Hematopoietic multipotent progenitor cell (in vitro differentiated cells): ENCODE measurements at regions not wholly inside any gene's neighbourhood (a gene's known extent, or its start where the extent isn't known, plus 50 kb on each side); places are given as distances from the start of the nearest gene placed in this dataset.
A peak's percentile ranks its signal among the peaks of the same experiment; 100 is the strongest.
"Not testable (repeated sequence)": the region's sequence is repeated elsewhere in the genome, so short reads cannot be mapped to it uniquely, and the experiment has no call there.

Experiments used
- DNase-seq, 3 donors: peaks; one replicate each; pipeline ENCODE4 v3.0.0-alpha.2; 2011 to 2015; ENCODE audit warnings: low read depth in 2 of 3, low spot score in 2 of 3

GRCh38 chr5:35561396-35561795, 56.3 kb upstream of the SPEF2 start:
- no peak for DNase-seq

GRCh38 chr5:35557748-35558147, 59.9 kb upstream of the SPEF2 start:
- no peak for DNase-seq

GRCh38 chr5:35557199-35557598, 60.5 kb upstream of the SPEF2 start:
- no peak for DNase-seq

GRCh38 chr5:35554016-35554415, 63.6 kb upstream of the SPEF2 start:
- DNase-seq, result no peak

GRCh38 chr5:35545190-35545589, 72.5 kb upstream of the SPEF2 start:
- no peak for DNase-seq

GRCh38 chr5:35543408-35543807, 74.3 kb upstream of the SPEF2 start:
- no peak for DNase-seq

- DNase-seq, result no peak
Observed at GRCh38 chr5:35540002-35540401, 77.7 kb upstream of the SPEF2 start.

GRCh38 chr5:35538198-35538931, 79.3 kb upstream of the SPEF2 start:
- no peak for DNase-seq

- no peak for DNase-seq
Observed at GRCh38 chr5:35533156-35533555, 84.5 kb upstream of the SPEF2 start.

- DNase-seq, result not testable (repeated sequence)
Observed at GRCh38 chr5:35531553-35531952, 86.1 kb upstream of the SPEF2 start.

- no peak for DNase-seq
Observed at GRCh38 chr5:35518104-35518503, 99.6 kb upstream of the SPEF2 start.

- DNase-seq, result no peak
Observed at GRCh38 chr5:35516271-35516670, 101.4 kb upstream of the SPEF2 start.

- DNase-seq, result no peak
Observed at GRCh38 chr5:35513612-35514011, 104.1 kb upstream of the SPEF2 start.

- DNase-seq, result no peak
Observed at GRCh38 chr5:35502206-35502605, 115.5 kb upstream of the SPEF2 start.

GRCh38 chr5:35488791-35489190, 128.9 kb upstream of the SPEF2 start:
- DNase-seq, result peak in 1 of 3 donors; percentile 4

GRCh38 chr5:35488055-35488454, 129.6 kb upstream of the SPEF2 start:
- no peak for DNase-seq

- no peak for DNase-seq
Observed at GRCh38 chr5:35487233-35488025, 130.2 kb upstream of the SPEF2 start.

GRCh38 chr5:35485487-35485886, 132.2 kb upstream of the SPEF2 start:
- DNase-seq, result no peak

GRCh38 chr5:35484241-35484640, 133.4 kb upstream of the SPEF2 start:
- no peak for DNase-seq

- DNase-seq, result peak in 1 of 3 donors; percentile 3
Observed at GRCh38 chr5:35483780-35484179, 133.9 kb upstream of the SPEF2 start.

- peak in 1 of 3 donors; percentile 54 for DNase-seq
Observed at GRCh38 chr5:35483191-35483590, 134.5 kb upstream of the SPEF2 start.

GRCh38 chr5:35482167-35482755, 135.4 kb upstream of the SPEF2 start:
- DNase-seq, result no peak
